Gastrocnemius medialis (tissue), 4 donors: ENCODE measurements at regions not wholly inside any gene's neighbourhood (a gene's known extent, or its start where the extent isn't known, plus 50 kb on each side); places are given as distances from the start of the nearest gene placed in this dataset.

Experiments used
- CTCF ChIP-seq, 5 experiments: fragments of 450-650 bp in 3 of 5; fragments of 200-600 bp in 2 of 5; sonication (generic) in 2 of 5; IDR thresholded peaks in 4 of 5; conservative IDR thresholded peaks in 1 of 5; 1 replicate in 4 of 5; 2 replicates in 1 of 5; pipeline ENCODE4 v1.5.1; 2016 to 2019; ENCODE audit warnings: antibody characterized with exemption in 5 of 5, mild to moderate bottlenecking in 3 of 5, moderate library complexity in 3 of 5
- POLR2A ChIP-seq, 2 donors: fragments of 450-650 bp; IDR thresholded peaks; one replicate each; pipeline ENCODE4 v1.6.1; 2017; ENCODE audit warnings: antibody characterized with exemption in 2 of 2, mild to moderate bottlenecking in 2 of 2, moderate library complexity in 2 of 2

- no peak for TF ChIP-seq CTCF (IDR thresholded peaks at IDR 0.05 in 4 of 5, conservative IDR thresholded peaks at IDR 0.05 in 1 of 5)
- no peak for TF ChIP-seq POLR2A (IDR thresholded peaks at IDR 0.05)
Measured at GRCh38 chr4:167893531-167893930, 198.8 kb upstream of the ANXA10 start.
